A549 (cell line): ENCODE measurements at regions not wholly inside any gene's neighbourhood (a gene's known extent, or its start where the extent isn't known, plus 50 kb on each side); places are given as distances from the start of the nearest gene placed in this dataset.

Experiments
- ATAC-seq, 2 experiments: fragments of 200-7000 bp in 1 of 2; fragments of >200 bp in 1 of 2; cut with Nextera tagmentation in 1 of 2; cut with Tn5 transposase in 1 of 2; 3 replicates each; pipeline versions ENCODE4 v1.8.0 to v1.9.1; 2018 to 2020; ENCODE audit warnings: mild to moderate bottlenecking in 1 of 2, moderate library complexity in 1 of 2
- CTCF ChIA-PET: fragments of 300-600 bp; sonication (Branson Sonifier 250); formaldehyde crosslinking; extraction: SDS; loops from one replicate; lab custom pipeline; 2021; ENCODE audit warnings: antibody characterized with exemption, inconsistent platforms; lab: Yijun Ruan, JAX
- POLR2A ChIA-PET: fragments of 350-600 bp; formaldehyde crosslinking; extraction: SDS; loops from one replicate; lab custom pipeline; 2021; ENCODE audit warnings: antibody characterized with exemption, inconsistent platforms; lab: Yijun Ruan, JAX
- DNase-seq, 2 experiments: peaks; one replicate each; pipeline versions ENCODE4 v3.0.0 to v3.0.0-alpha.2; 2011 to 2016; ENCODE audit warnings: low read depth in 1 of 2, low spot score in 1 of 2
- FAIRE-seq: peaks from 2 replicates; lab custom pipeline; 2011; peaks lifted over from hg19 to GRCh38; lab: Jason Lieb, UNC
- H3K27ac ChIP-seq, 2 experiments: fragments of >200 bp; sonication (Bioruptor Twin); formaldehyde crosslinking; 3 replicates each; pipeline ENCODE4 v1.5.1; 2016 to 2017
- H3K4me1 ChIP-seq: fragments of >200 bp; sonication (Bioruptor Twin); formaldehyde crosslinking; 3 replicates; pipeline ENCODE4 v1.6.1; 2016
- H3K4me2 ChIP-seq: fragments of >200 bp; sonication (Bioruptor Twin); formaldehyde crosslinking; 3 replicates; pipeline ENCODE4 v1.6.1; 2016
- H3K4me3 ChIP-seq: fragments of >200 bp; sonication (Bioruptor Twin); formaldehyde crosslinking; 3 replicates; pipeline ENCODE4 v1.5.1; 2016
- H3K9me3 ChIP-seq: fragments of >200 bp; sonication (Bioruptor Twin); formaldehyde crosslinking; 3 replicates; pipeline ENCODE4 v1.6.1; 2016
- ATOH8 ChIP-seq: fragments of 250-450 bp; sonication (Bioruptor Pico); IDR thresholded peaks from 2 replicates; pipeline ENCODE4 v1.5.0; 2020; ENCODE audit warnings: low read depth, mild to moderate bottlenecking, moderate library complexity
- BCL3 ChIP-seq: fragments of >200 bp; sonication (Bioruptor Twin); formaldehyde crosslinking; IDR thresholded peaks from 3 replicates; pipeline ENCODE4 v1.6.1; 2016
- CBX2 ChIP-seq: fragments of 200-600 bp; sonication (generic); IDR thresholded peaks from 2 replicates; pipeline ENCODE4 v1.6.1; 2016; ENCODE audit warnings: low read depth, mild to moderate bottlenecking, borderline replicate concordance
- EHMT2 ChIP-seq: fragments of 200-600 bp; sonication (generic); IDR thresholded peaks from 2 replicates; pipeline ENCODE4 v1.6.1; 2016; ENCODE audit warnings: antibody characterized with exemption, low read depth, mild to moderate bottlenecking, moderate library complexity
- FOSL2 ChIP-seq, 2 experiments: fragments of 450-650 bp in 1 of 2; fragments of >200 bp in 1 of 2; sonication (Bioruptor Twin) in 1 of 2; formaldehyde crosslinking; IDR thresholded peaks; 2 replicates each; pipeline versions ENCODE4 v1.5.0 to v1.6.1; 2016 to 2020; ENCODE audit warnings: mild to moderate bottlenecking in 1 of 2, moderate library complexity in 1 of 2
- GATA3 ChIP-seq: IDR thresholded peaks from 2 replicates; pipeline ENCODE4 v1.6.1; 2012; ENCODE audit warnings: borderline replicate concordance
- HDAC2 ChIP-seq: fragments of 200-600 bp; sonication (generic); IDR thresholded peaks from 2 replicates; pipeline ENCODE4 v1.6.1; 2016
- HES2 ChIP-seq: fragments of >200 bp; sonication (Bioruptor Twin); formaldehyde crosslinking; IDR thresholded peaks from 2 replicates; pipeline ENCODE4 v1.6.1; 2016
- HMGXB4 ChIP-seq: fragments of 250-450 bp; sonication (Bioruptor Pico); IDR thresholded peaks from 2 replicates; pipeline ENCODE4 v1.5.0; 2021; ENCODE audit warnings: mild to moderate bottlenecking, moderate library complexity, borderline replicate concordance
- HOXB5 ChIP-seq: fragments of 250-450 bp; sonication (Bioruptor Pico); IDR thresholded peaks from 2 replicates; pipeline ENCODE4 v1.5.0; 2020; ENCODE audit warnings: mild to moderate bottlenecking, moderate library complexity
- JUNB ChIP-seq: fragments of >200 bp; sonication (Bioruptor Twin); formaldehyde crosslinking; IDR thresholded peaks from 2 replicates; pipeline ENCODE4 v1.6.1; 2016
- KDM1A ChIP-seq: fragments of 200-600 bp; sonication (generic); IDR thresholded peaks from 2 replicates; pipeline ENCODE4 v1.6.1; 2016; ENCODE audit warnings: low read depth, mild to moderate bottlenecking
- KDM5A ChIP-seq: fragments of 200-600 bp; sonication (generic); IDR thresholded peaks from 2 replicates; pipeline ENCODE4 v1.6.1; 2016; ENCODE audit warnings: antibody characterized with exemption, mild to moderate bottlenecking
- MAFK ChIP-seq: fragments of 450-650 bp; IDR thresholded peaks from 2 replicates; pipeline ENCODE4 v1.6.1; 2014; ENCODE audit not compliant: partially characterized antibody
- MAZ ChIP-seq: fragments of 150-350 bp; IDR thresholded peaks from 2 replicates; pipeline ENCODE4 v1.6.1; 2014; ENCODE audit warnings: antibody characterized with exemption, low read depth, low read length, borderline replicate concordance
- MYC ChIP-seq: IDR thresholded peaks from 2 replicates; pipeline ENCODE4 v1.6.1; 2012; ENCODE audit warnings: mild to moderate bottlenecking, inconsistent platforms, low read length, improper control_type of control experiment, borderline replicate concordance
- NPAS2 ChIP-seq: fragments of 250-450 bp; sonication (Bioruptor Pico); IDR thresholded peaks from 2 replicates; pipeline ENCODE4 v1.8.0; 2022; ENCODE audit warnings: mild to moderate bottlenecking, moderate library complexity, borderline replicate concordance
- PBX3 ChIP-seq: IDR thresholded peaks from 2 replicates; pipeline ENCODE4 v1.6.1; 2012
- PHF8 ChIP-seq: fragments of 200-600 bp; sonication (generic); IDR thresholded peaks from 2 replicates; pipeline ENCODE4 v1.6.1; 2016; ENCODE audit warnings: low read depth, mild to moderate bottlenecking, antibody characterized with exemption, moderate library complexity, borderline replicate concordance
- TFCP2L1 ChIP-seq: fragments of 250-450 bp; sonication (Bioruptor Pico); IDR thresholded peaks from 2 replicates; pipeline ENCODE4 v1.5.0; 2021; ENCODE audit warnings: mild to moderate bottlenecking
- USF2 ChIP-seq: fragments of 450-650 bp; IDR thresholded peaks from 2 replicates; pipeline ENCODE4 v1.6.1; 2014; ENCODE audit warnings: antibody characterized with exemption
- ZFP36 ChIP-seq: fragments of 450-650 bp; IDR thresholded peaks from 2 replicates; pipeline ENCODE4 v1.6.1; 2014; ENCODE audit warnings: borderline replicate concordance; ENCODE audit not compliant: partially characterized antibody
- ZSCAN20 ChIP-seq: fragments of 250-450 bp; sonication (Bioruptor Pico); IDR thresholded peaks from 2 replicates; pipeline ENCODE4 v1.8.0; 2022; ENCODE audit warnings: mild to moderate bottlenecking, moderate library complexity
- WGBS: methylation state at CpG from one replicate; pipeline ENCODE4 v1.1.6; 2017; ENCODE audit errors: missing lambda C conversion rate; 5-methylcytosine and 5-hydroxymethylcytosine counted together

- TF ChIP-seq HOXB5 (CRISPR knock-in tag) (no peak), CBX2 (no peak), KDM1A (no peak), FOSL2 (IDR thresholded peaks at IDR 0.05) (peak; percentile 50; the same call in 1 of the 2 replicates), FOSL2 (CRISPR knock-in tag; IDR thresholded peaks at IDR 0.05) (peak; percentile 67), NPAS2 (CRISPR knock-in tag) (no peak), HMGXB4 (CRISPR knock-in tag) (no peak), MAFK (peak; percentile 15), HES2 (no peak), TFCP2L1 (CRISPR knock-in tag) (no peak), ZFP36 (no peak), JUNB (peak; percentile 77), KDM5A (no peak), GATA3 (peak; percentile 71; the same call in 1 of the 2 replicates), ATOH8 (CRISPR knock-in tag) (no peak), PHF8 (no peak), MYC (no peak), MAZ (no peak), HDAC2 (no peak), EHMT2 (no peak), PBX3 (no peak), ZSCAN20 (CRISPR knock-in tag) (no peak), USF2 (no peak), BCL3 (no peak)
- peak overlapping the region; percentile 47; the same call in 2 of the 3 replicates for H3K4me2 ChIP-seq
- H3K9me3 ChIP-seq: no peaks in the 10 kb centered on the region
- 5% methylated on average over 4 of the region's 4 CpGs for WGBS
- FAIRE-seq (no peak), DNase-seq (peak in 1 of 2 experiments; percentile 16), ATAC-seq (peak; percentile 54 to 72; a peak in 5 of 6 replicates)
- H3K4me1 ChIP-seq: peaks cover 30% of the 10 kb centered on the region
- CTCF ChIA-PET: no interaction called here
- no peak overlapping the region for H3K4me3 ChIP-seq
- POLR2A ChIA-PET: no interaction called here
- H3K27ac ChIP-seq: peak overlapping the region; percentile 49 to 81; a peak in 4 of 6 replicates
These were observed 421.4 kb upstream of the ID4 start for GRCh38 chr6:19415605-19416326.
